Bronchial epithelial cell (primary cell): ENCODE measurements at regions not wholly inside any gene's neighbourhood (a gene's known extent, or its start where the extent isn't known, plus 50 kb on each side); places are given as distances from the start of the nearest gene placed in this dataset.
"Not testable (repeated sequence)": the region's sequence is repeated elsewhere in the genome, so short reads cannot be mapped to it uniquely, and the experiment has no call there.

ENCODE experiments used
- DNase-seq: peaks from one replicate; pipeline ENCODE4 v3.0.0-alpha.2; 2010; ENCODE audit warnings: low read depth
- FAIRE-seq: peaks from 2 replicates; lab custom pipeline; 2011; peaks lifted over from hg19 to GRCh38; lab: Jason Lieb, UNC
- H3K27me3 ChIP-seq: 2 replicates; pipeline ENCODE4 v1.5.1; 2011; ENCODE audit warnings: low read length; ENCODE audit not compliant: control insufficient read depth, insufficient read depth
- H3K36me3 ChIP-seq: 2 replicates; pipeline ENCODE4 v1.5.1; 2011; ENCODE audit warnings: low read length; ENCODE audit not compliant: control insufficient read depth, insufficient read depth
- H3K4me3 ChIP-seq: 2 replicates; pipeline ENCODE4 v1.5.1; 2011; ENCODE audit warnings: mild to moderate bottlenecking, low read depth, low read length, control low read depth
- TF ChIP-seq, protein P1 (sequence below): IDR thresholded peaks from 2 replicates; pipeline ENCODE4 v1.5.1; 2011; ENCODE audit warnings: mild to moderate bottlenecking, moderate library complexity, low read length, control low read depth, inconsistent platforms; ENCODE audit not compliant: insufficient read depth, severe bottlenecking

DNA sequence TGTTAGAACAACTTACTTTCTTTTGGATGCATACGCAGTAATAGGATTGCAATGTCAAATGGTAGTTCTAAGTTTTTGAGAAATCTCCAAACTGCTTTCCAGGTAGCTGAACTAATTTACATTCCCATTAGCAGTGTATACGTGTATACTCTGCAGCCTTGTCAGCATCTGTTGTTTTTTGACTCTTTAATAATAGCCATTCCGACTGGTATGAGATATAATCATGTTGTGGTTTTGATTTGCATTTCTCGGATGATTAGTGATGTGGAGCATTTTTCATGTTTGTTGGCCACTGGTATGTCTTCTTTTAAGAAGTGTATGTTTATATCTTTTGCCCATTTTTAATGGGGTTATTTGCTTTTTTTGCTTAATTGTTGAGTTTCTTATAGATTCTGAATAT is 76.9 kb upstream of the HNRNPA1L2 start:
- H3K27me3 ChIP-seq, H3K4me3 ChIP-seq, H3K36me3 ChIP-seq, DNase-seq, FAIRE-seq: not testable (repeated sequence)

DNA sequence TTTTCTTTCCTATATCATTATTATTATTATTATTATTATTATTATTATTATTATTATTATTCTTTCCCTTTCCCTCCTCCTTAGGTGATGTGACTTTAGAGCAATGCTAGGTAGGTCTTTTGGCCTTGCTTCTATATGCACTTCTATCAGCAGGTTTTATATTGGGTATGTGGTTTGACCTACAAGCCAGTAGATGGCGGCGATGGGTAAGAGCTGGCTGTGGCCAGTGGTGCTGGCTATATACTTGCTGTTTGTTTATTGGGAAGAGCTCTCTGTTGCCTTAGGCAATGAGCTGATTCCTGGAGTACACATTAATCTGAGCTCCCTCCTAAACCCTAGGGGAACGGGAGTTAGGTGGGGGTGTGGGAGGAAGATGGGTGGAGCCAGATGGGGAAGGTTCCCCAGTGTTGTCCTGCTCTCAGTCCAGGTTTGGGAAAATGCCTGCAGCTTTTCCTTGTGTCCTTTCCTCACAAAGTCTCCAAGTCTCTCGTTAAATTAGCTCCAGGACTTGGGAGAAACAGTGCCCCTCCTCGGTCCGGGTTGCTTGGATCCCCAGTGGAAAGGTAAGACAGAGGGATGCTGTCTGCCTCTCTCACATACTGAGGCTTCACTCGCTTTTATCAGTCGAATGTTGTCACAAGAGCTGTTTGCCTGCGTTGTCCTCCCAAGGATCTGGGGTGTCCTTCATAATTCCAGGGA is 72.2 kb upstream of the HNRNPA1L2 start:
- not testable (repeated sequence) for FAIRE-seq, H3K4me3 ChIP-seq, H3K36me3 ChIP-seq, H3K27me3 ChIP-seq
- peak; percentile 42 for DNase-seq
- TF ChIP-seq, protein P1, sequence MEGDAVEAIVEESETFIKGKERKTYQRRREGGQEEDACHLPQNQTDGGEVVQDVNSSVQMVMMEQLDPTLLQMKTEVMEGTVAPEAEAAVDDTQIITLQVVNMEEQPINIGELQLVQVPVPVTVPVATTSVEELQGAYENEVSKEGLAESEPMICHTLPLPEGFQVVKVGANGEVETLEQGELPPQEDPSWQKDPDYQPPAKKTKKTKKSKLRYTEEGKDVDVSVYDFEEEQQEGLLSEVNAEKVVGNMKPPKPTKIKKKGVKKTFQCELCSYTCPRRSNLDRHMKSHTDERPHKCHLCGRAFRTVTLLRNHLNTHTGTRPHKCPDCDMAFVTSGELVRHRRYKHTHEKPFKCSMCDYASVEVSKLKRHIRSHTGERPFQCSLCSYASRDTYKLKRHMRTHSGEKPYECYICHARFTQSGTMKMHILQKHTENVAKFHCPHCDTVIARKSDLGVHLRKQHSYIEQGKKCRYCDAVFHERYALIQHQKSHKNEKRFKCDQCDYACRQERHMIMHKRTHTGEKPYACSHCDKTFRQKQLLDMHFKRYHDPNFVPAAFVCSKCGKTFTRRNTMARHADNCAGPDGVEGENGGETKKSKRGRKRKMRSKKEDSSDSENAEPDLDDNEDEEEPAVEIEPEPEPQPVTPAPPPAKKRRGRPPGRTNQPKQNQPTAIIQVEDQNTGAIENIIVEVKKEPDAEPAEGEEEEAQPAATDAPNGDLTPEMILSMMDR, result peak; percentile 37

DNA sequence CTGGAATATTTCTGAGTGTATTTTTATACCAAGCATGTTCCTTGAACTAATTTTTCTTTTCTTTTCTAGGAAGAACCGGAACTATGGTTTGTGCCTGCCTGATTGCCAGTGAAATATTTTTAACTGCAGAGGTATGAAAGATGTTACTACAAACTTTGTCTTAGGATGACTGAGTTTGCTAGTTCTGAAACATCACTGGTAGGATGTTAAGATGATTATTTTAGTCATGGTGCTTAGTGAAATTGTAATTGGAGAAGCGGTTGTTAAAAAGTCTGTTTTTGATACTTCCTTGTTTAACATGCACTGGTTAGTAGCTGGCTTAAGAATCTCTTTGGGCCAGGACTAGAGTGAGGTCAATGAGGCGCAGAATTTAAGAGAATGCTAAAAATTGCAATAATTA is 71.1 kb upstream of the HNRNPA1L2 start:
- not testable (repeated sequence) for H3K4me3 ChIP-seq, H3K36me3 ChIP-seq, H3K27me3 ChIP-seq, FAIRE-seq, DNase-seq

DNA sequence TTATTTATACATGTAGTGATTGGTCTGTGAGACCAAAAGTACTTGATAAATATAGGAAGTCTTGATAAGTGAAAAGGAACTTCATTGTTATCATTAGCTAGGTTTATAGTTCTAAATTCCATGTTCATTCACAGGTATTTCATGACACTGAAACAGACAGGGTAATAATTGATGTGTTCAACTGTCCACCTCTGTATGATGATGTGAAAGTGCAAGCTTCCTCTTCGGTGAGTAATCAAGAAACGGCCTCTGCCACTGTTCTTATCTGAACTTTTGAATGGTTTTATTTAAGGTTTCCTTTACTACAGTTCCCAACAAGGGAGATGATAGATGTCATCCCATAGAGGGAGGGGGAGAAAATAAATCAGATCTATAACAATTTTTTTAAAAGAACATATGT is 59.3 kb upstream of the HNRNPA1L2 start:
- not testable (repeated sequence) for FAIRE-seq, H3K4me3 ChIP-seq, H3K36me3 ChIP-seq, H3K27me3 ChIP-seq, DNase-seq
